Endothelial cell of umbilical vein (primary cell): ENCODE measurements at regions not wholly inside any gene's neighbourhood (a gene's known extent, or its start where the extent isn't known, plus 50 kb on each side); places are given as distances from the start of the nearest gene placed in this dataset.

ENCODE experiments used
- EZH2 ChIP-seq: IDR thresholded peaks from 2 replicates; pipeline ENCODE4 v1.6.1; 2012; ENCODE audit warnings: borderline replicate concordance, low read depth, mild to moderate bottlenecking, moderate library complexity, low read length, inconsistent platforms; ENCODE audit not compliant: severe bottlenecking
- FOS ChIP-seq: IDR thresholded peaks from 2 replicates; pipeline ENCODE4 v1.6.1; 2011; ENCODE audit warnings: mild to moderate bottlenecking, low read length, moderate library complexity, borderline replicate concordance; ENCODE audit not compliant: insufficient read depth
- GATA2 ChIP-seq: IDR thresholded peaks from 2 replicates; pipeline ENCODE4 v1.7.0; 2011; ENCODE audit warnings: low read depth, mild to moderate bottlenecking, moderate library complexity, mixed read lengths, low read length; ENCODE audit not compliant: insufficient read length, insufficient read depth
- MYC ChIP-seq: IDR thresholded peaks from one replicate; pipeline ENCODE4 v1.6.1; 2011; ENCODE audit warnings: mild to moderate bottlenecking, low read depth, low read length
- POLR2A ChIP-seq: IDR thresholded peaks from 2 replicates; pipeline ENCODE4 v1.6.1; 2012; ENCODE audit warnings: low read depth, mild to moderate bottlenecking, control low read depth, low read length
- POLR2AphosphoS5 ChIP-seq: IDR thresholded peaks from 2 replicates; pipeline ENCODE4 v1.6.1; 2012; ENCODE audit warnings: low read depth, mild to moderate bottlenecking, control low read depth, low read length, moderate library complexity; ENCODE audit not compliant: insufficient read depth
- TF ChIP-seq, protein P1 (sequence below), 2 donors: IDR thresholded peaks; 1 replicate in 1 of 2; 2 replicates in 1 of 2; pipeline ENCODE4 v1.5.1; 2011; ENCODE audit warnings: low read length in 2 of 2, mild to moderate bottlenecking in 2 of 2, moderate library complexity in 2 of 2, control low read depth in 1 of 2, inconsistent platforms in 1 of 2, low read depth in 1 of 2; ENCODE audit not compliant: insufficient read depth in 1 of 2; ENCODE audit errors: extremely low read depth in 1 of 2
- TF ChIP-seq, protein P2 (sequence below): IDR thresholded peaks from 2 replicates; pipeline ENCODE4 v1.6.1; 2011; ENCODE audit not compliant: insufficient read depth, insufficient read length

DNA sequence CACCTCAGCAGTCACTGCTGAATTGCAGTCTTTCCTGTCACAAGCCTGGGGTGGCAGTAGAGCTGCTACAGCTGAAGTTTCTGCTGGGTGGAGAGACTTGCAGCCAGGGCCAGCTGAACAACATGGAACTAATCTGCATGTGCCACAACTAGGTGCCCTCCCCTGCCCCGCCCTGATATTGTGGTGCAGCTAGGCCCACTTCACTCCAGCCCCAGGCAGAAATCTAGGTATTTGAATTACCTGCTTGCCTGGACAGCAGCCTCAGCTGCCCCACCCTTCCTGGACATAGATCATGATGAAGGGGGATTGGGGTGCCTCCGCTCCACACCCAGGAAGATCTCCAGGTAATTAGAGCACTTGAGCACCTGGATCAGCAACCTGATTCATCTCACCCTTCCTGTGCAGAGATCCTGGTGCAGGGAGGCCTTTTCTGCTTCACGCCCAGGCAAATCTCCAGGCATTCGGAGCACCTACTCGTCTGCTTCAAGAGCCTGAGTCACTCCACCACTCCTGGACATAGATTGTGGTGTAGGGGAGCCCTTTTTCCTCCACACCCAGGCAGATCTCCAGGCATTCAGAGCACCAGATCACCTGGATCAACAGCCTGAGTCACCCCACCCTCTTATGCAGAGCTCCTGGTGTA is 477.0 kb downstream of the SOX5 start:
- TF ChIP-seq POLR2A: no peak
- TF ChIP-seq MYC: no peak
- TF ChIP-seq, protein P1, sequence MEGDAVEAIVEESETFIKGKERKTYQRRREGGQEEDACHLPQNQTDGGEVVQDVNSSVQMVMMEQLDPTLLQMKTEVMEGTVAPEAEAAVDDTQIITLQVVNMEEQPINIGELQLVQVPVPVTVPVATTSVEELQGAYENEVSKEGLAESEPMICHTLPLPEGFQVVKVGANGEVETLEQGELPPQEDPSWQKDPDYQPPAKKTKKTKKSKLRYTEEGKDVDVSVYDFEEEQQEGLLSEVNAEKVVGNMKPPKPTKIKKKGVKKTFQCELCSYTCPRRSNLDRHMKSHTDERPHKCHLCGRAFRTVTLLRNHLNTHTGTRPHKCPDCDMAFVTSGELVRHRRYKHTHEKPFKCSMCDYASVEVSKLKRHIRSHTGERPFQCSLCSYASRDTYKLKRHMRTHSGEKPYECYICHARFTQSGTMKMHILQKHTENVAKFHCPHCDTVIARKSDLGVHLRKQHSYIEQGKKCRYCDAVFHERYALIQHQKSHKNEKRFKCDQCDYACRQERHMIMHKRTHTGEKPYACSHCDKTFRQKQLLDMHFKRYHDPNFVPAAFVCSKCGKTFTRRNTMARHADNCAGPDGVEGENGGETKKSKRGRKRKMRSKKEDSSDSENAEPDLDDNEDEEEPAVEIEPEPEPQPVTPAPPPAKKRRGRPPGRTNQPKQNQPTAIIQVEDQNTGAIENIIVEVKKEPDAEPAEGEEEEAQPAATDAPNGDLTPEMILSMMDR (IDR thresholded peaks at IDR 0.05; ENCODE audit: extremely low read depth in 1 of 2, insufficient read depth in 1 of 2, low read depth in 1 of 2, low read length in 2 of 2): no peak
- TF ChIP-seq, protein P2, sequence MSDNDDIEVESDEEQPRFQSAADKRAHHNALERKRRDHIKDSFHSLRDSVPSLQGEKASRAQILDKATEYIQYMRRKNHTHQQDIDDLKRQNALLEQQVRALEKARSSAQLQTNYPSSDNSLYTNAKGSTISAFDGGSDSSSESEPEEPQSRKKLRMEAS: no peak
- no peak for TF ChIP-seq POLR2AphosphoS5
- TF ChIP-seq GATA2: no peak
- TF ChIP-seq FOS: no peak
- no peak for TF ChIP-seq EZH2
